RWPE2 (cell line): ENCODE measurements at regions not wholly inside any gene's neighbourhood (a gene's known extent, or its start where the extent isn't known, plus 50 kb on each side); places are given as distances from the start of the nearest gene placed in this dataset.

Experiments
- ATAC-seq: fragments of 200-7000 bp; cut with Tn5 transposase; 3 replicates; pipeline ENCODE4 v1.9.1; 2021; ENCODE audit warnings: low read depth
- DNase-seq: peaks from one replicate; pipeline ENCODE4 v3.0.0-alpha.2; 2020; ENCODE audit warnings: low spot score
- H3K27ac ChIP-seq: fragments of 450-650 bp; 2 replicates; pipeline ENCODE4 v1.5.1; 2017; ENCODE audit warnings: mild to moderate bottlenecking; ENCODE audit not compliant: poor library complexity, severe bottlenecking
- H3K27me3 ChIP-seq: fragments of 250-450 bp; sonication (Bioruptor Pico); 2 replicates; pipeline ENCODE4 v1.5.1; 2021; ENCODE audit warnings: mild to moderate bottlenecking, moderate library complexity; ENCODE audit not compliant: insufficient read depth, poor library complexity, severe bottlenecking
- H3K36me3 ChIP-seq: fragments of 250-450 bp; sonication (Bioruptor Pico); 2 replicates; pipeline ENCODE4 v1.5.1; 2020; ENCODE audit warnings: low read depth, mild to moderate bottlenecking, moderate library complexity
- H3K4me1 ChIP-seq: fragments of 250-450 bp; sonication (Bioruptor Pico); 2 replicates; pipeline ENCODE4 v1.5.1; 2021; ENCODE audit warnings: mild to moderate bottlenecking, moderate library complexity; ENCODE audit not compliant: insufficient read depth, poor library complexity, severe bottlenecking
- H3K4me3 ChIP-seq: fragments of 250-450 bp; sonication (Bioruptor Pico); 2 replicates; pipeline ENCODE4 v1.5.1; 2021; ENCODE audit warnings: mild to moderate bottlenecking, moderate library complexity; ENCODE audit not compliant: severe bottlenecking
- H3K9me3 ChIP-seq: fragments of 250-450 bp; sonication (Bioruptor Pico); 2 replicates; pipeline ENCODE4 v1.5.1; 2021; ENCODE audit warnings: mild to moderate bottlenecking, moderate library complexity; ENCODE audit not compliant: severe bottlenecking
- TF ChIP-seq, protein P1 (sequence below): fragments of 450-650 bp; IDR thresholded peaks from one replicate; pipeline ENCODE4 v1.5.1; 2017; ENCODE audit warnings: mild to moderate bottlenecking, moderate library complexity; ENCODE audit not compliant: poor library complexity, severe bottlenecking

DNA sequence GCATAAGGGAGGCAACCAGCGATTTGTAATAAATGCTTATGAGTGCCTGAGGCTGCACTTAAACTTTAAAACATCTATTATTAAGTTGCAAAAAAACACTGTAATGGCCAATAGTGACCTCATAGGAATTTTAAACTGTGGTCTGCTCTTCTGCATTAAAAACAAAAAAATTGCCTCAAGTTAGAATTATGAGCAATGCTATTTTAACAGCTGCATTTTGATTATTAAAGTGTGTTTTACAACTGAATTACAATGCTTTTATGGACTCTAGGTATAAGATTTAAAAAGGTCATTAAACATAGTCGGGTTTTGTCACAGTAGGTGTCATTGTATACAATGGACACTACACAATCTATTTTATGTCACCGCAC, 528.7 kb upstream of the FANCL start:
- H3K4me1 ChIP-seq = no peaks in the 10 kb centered on the region
- DNase-seq (no peak), ATAC-seq (no peak)
- no peak overlapping the region for H3K4me3 ChIP-seq
- H3K9me3 ChIP-seq = no peaks in the 10 kb centered on the region
- H3K27ac ChIP-seq = no peak overlapping the region
- TF ChIP-seq, protein P1, sequence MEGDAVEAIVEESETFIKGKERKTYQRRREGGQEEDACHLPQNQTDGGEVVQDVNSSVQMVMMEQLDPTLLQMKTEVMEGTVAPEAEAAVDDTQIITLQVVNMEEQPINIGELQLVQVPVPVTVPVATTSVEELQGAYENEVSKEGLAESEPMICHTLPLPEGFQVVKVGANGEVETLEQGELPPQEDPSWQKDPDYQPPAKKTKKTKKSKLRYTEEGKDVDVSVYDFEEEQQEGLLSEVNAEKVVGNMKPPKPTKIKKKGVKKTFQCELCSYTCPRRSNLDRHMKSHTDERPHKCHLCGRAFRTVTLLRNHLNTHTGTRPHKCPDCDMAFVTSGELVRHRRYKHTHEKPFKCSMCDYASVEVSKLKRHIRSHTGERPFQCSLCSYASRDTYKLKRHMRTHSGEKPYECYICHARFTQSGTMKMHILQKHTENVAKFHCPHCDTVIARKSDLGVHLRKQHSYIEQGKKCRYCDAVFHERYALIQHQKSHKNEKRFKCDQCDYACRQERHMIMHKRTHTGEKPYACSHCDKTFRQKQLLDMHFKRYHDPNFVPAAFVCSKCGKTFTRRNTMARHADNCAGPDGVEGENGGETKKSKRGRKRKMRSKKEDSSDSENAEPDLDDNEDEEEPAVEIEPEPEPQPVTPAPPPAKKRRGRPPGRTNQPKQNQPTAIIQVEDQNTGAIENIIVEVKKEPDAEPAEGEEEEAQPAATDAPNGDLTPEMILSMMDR = no peak
- H3K36me3 ChIP-seq = no peaks in the 10 kb centered on the region
- H3K27me3 ChIP-seq = peaks cover 29% of the 10 kb centered on the region

GRCh38 chr2:58769111-58769863, 528.2 kb upstream of the FANCL start:
- TF ChIP-seq, protein P1 = no peak
- Histone ChIP-seq H3K27me3 (peaks cover 29% of the 10 kb centered on the region), H3K4me1 (no peaks in the 10 kb centered on the region)

DNA sequence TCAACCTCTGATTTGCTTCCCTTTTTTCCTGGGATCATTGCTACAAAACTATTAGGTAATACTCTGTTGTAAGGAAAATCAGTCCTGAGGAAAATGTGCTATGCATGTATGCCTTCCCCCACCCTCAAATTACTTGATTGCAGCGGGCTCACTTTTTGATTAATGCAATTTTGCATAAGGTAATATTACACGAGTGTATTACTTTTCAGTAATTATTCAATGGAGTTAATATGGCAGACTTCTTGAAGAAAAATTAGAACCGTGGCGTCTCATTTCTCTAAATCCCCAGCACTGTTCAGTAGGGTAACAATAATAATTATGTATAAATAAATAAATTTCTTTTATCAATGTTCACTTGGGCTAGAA, 527.6 kb upstream of the FANCL start:
- Histone ChIP-seq H3K27me3 (peaks cover 29% of the 10 kb centered on the region), H3K36me3 (no peaks in the 10 kb centered on the region), H3K4me3 (no peak overlapping the region), H3K27ac (no peak overlapping the region), H3K9me3 (no peaks in the 10 kb centered on the region), H3K4me1 (no peaks in the 10 kb centered on the region)
- TF ChIP-seq, protein P1 = no peak
- ATAC-seq (no peak), DNase-seq (no peak)

More at GRCh38 chr2:58769111-58769863, 528.2 kb upstream of the FANCL start:
- H3K4me3 ChIP-seq = no peak overlapping the region
- H3K36me3 ChIP-seq = no peaks in the 10 kb centered on the region
- ATAC-seq = no peak
- H3K9me3 ChIP-seq = no peaks in the 10 kb centered on the region
- no peak for DNase-seq
- no peak overlapping the region for H3K27ac ChIP-seq

DNA sequence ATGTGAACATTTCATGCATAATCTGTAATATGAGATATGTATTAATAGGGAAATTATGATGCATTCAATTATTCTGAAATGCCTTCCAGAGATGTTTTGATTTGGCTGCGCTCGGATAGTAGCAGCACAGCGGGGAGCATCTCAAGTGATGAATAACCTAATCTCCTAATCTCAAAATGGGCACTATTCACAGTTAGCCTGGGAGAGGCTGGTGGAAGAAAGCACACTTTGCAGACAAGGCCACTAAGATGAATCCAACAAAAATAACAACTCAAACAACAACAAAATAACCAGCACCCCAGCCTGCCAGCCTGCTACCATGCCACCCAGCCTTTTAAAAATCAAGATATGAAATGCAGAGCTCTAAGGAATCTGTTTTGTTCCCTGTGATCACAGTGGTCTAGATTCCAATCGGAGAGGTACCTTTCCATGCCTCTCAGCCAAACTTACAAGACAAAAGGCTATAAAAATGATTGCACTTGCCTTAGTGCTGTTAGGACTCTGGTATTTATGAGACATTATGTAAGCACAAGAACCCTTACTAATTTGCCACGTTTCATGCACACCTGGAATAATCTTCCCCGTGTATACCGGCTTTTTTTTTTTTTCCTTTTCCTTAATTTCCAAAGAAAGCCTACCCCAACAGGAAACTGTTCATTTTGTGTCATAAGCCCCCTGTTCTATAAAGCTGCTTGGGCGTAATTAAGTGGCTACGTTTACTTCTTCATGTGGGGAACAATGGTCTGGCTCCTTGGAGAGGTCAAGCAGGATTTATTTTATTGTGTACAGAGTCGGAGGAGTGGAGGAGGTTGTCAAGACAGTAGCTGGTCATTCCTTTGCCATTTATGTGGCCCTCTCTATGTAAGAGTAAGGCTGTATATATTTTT, 526.9 kb upstream of the FANCL start:
- no peak for ATAC-seq
- no peaks in the 10 kb centered on the region for H3K36me3 ChIP-seq
- H3K27me3 ChIP-seq = peaks cover 29% of the 10 kb centered on the region
- H3K27ac ChIP-seq = no peak overlapping the region
- DNase-seq = no peak
- TF ChIP-seq, protein P1 = no peak
- no peaks in the 10 kb centered on the region for H3K4me1 ChIP-seq
- no peak overlapping the region for H3K4me3 ChIP-seq
- H3K9me3 ChIP-seq = no peaks in the 10 kb centered on the region
